Ovary (tissue), 7 donors: ENCODE measurements at regions not wholly inside any gene's neighbourhood (a gene's known extent, or its start where the extent isn't known, plus 50 kb on each side); places are given as distances from the start of the nearest gene placed in this dataset.

ENCODE experiments used
- DNase-seq, 5 donors: peaks; one replicate each; pipeline ENCODE4 v3.0.0-alpha.2; 2019 to 2020
- H3K27ac ChIP-seq, 2 donors: fragments of 200-600 bp; one replicate each; pipeline versions ENCODE4 v1.5.1 to v1.8.0; 2019 to 2022
- H3K27me3 ChIP-seq: fragments of 200-600 bp; one replicate; pipeline ENCODE4 v1.8.0; 2022
- H3K36me3 ChIP-seq: fragments of 200-600 bp; sonication (generic); one replicate; pipeline ENCODE4 v1.5.1; 2019
- H3K4me1 ChIP-seq: one replicate; pipeline ENCODE4 v1.8.1; 2013; ENCODE audit warnings: mild to moderate bottlenecking, moderate library complexity; ENCODE audit not compliant: insufficient read depth
- H3K4me3 ChIP-seq: fragments of 200-600 bp; sonication (generic); one replicate; pipeline ENCODE4 v1.5.1; 2017
- H3K9me3 ChIP-seq, 2 donors: fragments of 200-600 bp in 1 of 2; sonication (generic) in 1 of 2; one replicate each; pipeline versions ENCODE4 v1.5.1 to v1.8.1; 2013 to 2019; ENCODE audit warnings: mild to moderate bottlenecking in 1 of 2, moderate library complexity in 1 of 2
- CTCF ChIP-seq, 3 donors: fragments of 450-650 bp in 2 of 3; fragments of 200-600 bp in 1 of 3; IDR thresholded peaks; one replicate each; pipeline versions ENCODE4 v1.5.1 to v1.8.0; 2016 to 2022; ENCODE audit warnings: antibody characterized with exemption in 3 of 3, mild to moderate bottlenecking in 1 of 3
- EP300 ChIP-seq: sonication (generic); formaldehyde crosslinking; IDR thresholded peaks from one replicate; pipeline ENCODE4 v1.6.1; 2017; ENCODE audit warnings: antibody characterized with exemption
- POLR2A ChIP-seq: fragments of 450-650 bp; IDR thresholded peaks from one replicate; pipeline ENCODE4 v1.6.1; 2017; ENCODE audit warnings: antibody characterized with exemption, mild to moderate bottlenecking, moderate library complexity
- WGBS, 3 donors: extraction: QIAGEN DNeasy Blood & Tissue Kit in 1 of 3; methylation state at CpG; one replicate each; pipeline versions ENCODE4 v1.1.5 to v1.1.7; 2013 to 2017; 5-methylcytosine and 5-hydroxymethylcytosine counted together
- intact Hi-C, 4 donors: fragments of 100-400 bp; cut with DNase I; formaldehyde crosslinking; loops; one replicate each; pipeline versions ENCODE4 v1.11.0 to v1.15.1; 2022 to 2023
- donor health status: DM: no; HTN: no; CAD: no; lungs with moderate emphysema.
- donor health status: DM: no; HTN: no; CAD: no.
- donor health status: Bipolar disorder and iron deficiency.
- donor health status: DM: no; HTN: no; CAD: no.
- donor health status: DM: yes; HTN: yes; CAD: no.

GRCh38 chr16:80915079-80915450 lies 91.6 kb downstream of the CMC2 start:
- Histone ChIP-seq H3K27ac (no peak overlapping the region), H3K9me3 (no peaks in the 10 kb centered on the region), H3K4me1 (no peaks in the 10 kb centered on the region), H3K4me3 (no peak overlapping the region), H3K36me3 (no peaks in the 10 kb centered on the region), H3K27me3 (no peaks in the 10 kb centered on the region)
- intact Hi-C loops, result no loop called here
- TF ChIP-seq POLR2A (no peak), CTCF (IDR thresholded peaks at IDR 0.05) (no peak), EP300 (no peak)
- no peak for DNase-seq
- WGBS, 3 donors, result 89 to 92% (median 90%) methylated on average over 3 of the region's 3 CpGs

GRCh38 chr16:80914379-80915078 lies 92.2 kb downstream of the CMC2 start:
- Histone ChIP-seq H3K9me3 (no peaks in the 10 kb centered on the region), H3K36me3 (no peaks in the 10 kb centered on the region), H3K4me1 (no peaks in the 10 kb centered on the region), H3K4me3 (no peak overlapping the region), H3K27ac (no peak overlapping the region), H3K27me3 (no peaks in the 10 kb centered on the region)
- no peak for DNase-seq
- WGBS, 3 donors, result 90 to 96% (median 92%) methylated on average over 10 of the region's 10 CpGs
- TF ChIP-seq POLR2A, result no peak
- TF ChIP-seq CTCF (IDR thresholded peaks at IDR 0.05), result no peak
- no peak for TF ChIP-seq EP300
- intact Hi-C loops, result no loop called here

- intact Hi-C loops, result no loop called here
These were observed 93.3 kb downstream of the CMC2 start for GRCh38 chr16:80913397-80913796.

GRCh38 chr16:80912651-80913050 lies 94.0 kb downstream of the CMC2 start:
- H3K4me1 ChIP-seq, result no peaks in the 10 kb centered on the region
- 67 to 76% (median 73%) methylated on average over 4 of the region's 4 CpGs for WGBS, 3 donors
- TF ChIP-seq POLR2A (no peak), EP300 (no peak), CTCF (IDR thresholded peaks at IDR 0.05) (no peak)
- intact Hi-C loops, result no loop called here
- H3K27ac ChIP-seq, result no peak overlapping the region
- DNase-seq, result no peak
- H3K27me3 ChIP-seq, result no peaks in the 10 kb centered on the region
- H3K9me3 ChIP-seq, result no peaks in the 10 kb centered on the region
- no peak overlapping the region for H3K4me3 ChIP-seq
- H3K36me3 ChIP-seq, result no peaks in the 10 kb centered on the region

More at GRCh38 chr16:80913397-80913796, 93.3 kb downstream of the CMC2 start:
- no peaks in the 10 kb centered on the region for H3K9me3 ChIP-seq
- H3K4me3 ChIP-seq, result no peak overlapping the region
- TF ChIP-seq POLR2A (no peak), EP300 (no peak), CTCF (IDR thresholded peaks at IDR 0.05) (no peak)
- 92 to 94% (median 93%) methylated on average over 4 of the region's 4 CpGs for WGBS, 3 donors
- no peaks in the 10 kb centered on the region for H3K27me3 ChIP-seq
- no peaks in the 10 kb centered on the region for H3K4me1 ChIP-seq
- DNase-seq, result no peak
- no peaks in the 10 kb centered on the region for H3K36me3 ChIP-seq
- no peak overlapping the region for H3K27ac ChIP-seq
